ENCODE measurements at regions not wholly inside any gene's neighbourhood (a gene's known extent, or its start where the extent isn't known, plus 50 kb on each side); places are given as distances from the start of the nearest gene placed in this dataset.

- TF ChIP-seq POLR2AphosphoS5 (IDR thresholded peaks at IDR 0.05; ENCODE audit: insufficient read depth, low read depth, low read length) = no peak
- TF ChIP-seq MAX (IDR thresholded peaks at IDR 0.05; ENCODE audit: insufficient read depth, insufficient read length) = no peak
- no peak for TF ChIP-seq EZH2 (IDR thresholded peaks at IDR 0.05; ENCODE audit: borderline replicate concordance, low read depth, low read length, severe bottlenecking)
Observed at GRCh38 chr4:127001933-127002332, 630.8 kb upstream of the INTU start.
